Vagina (tissue), 2 donors: ENCODE measurements at regions not wholly inside any gene's neighbourhood (a gene's known extent, or its start where the extent isn't known, plus 50 kb on each side); places are given as distances from the start of the nearest gene placed in this dataset.

Source experiments
- CTCF ChIP-seq, 3 experiments: fragments of 450-650 bp in 2 of 3; fragments of 200-600 bp in 1 of 3; sonication (generic) in 1 of 3; IDR thresholded peaks; one replicate each; pipeline ENCODE4 v1.5.1; 2017 to 2019; ENCODE audit warnings: antibody characterized with exemption in 3 of 3, mild to moderate bottlenecking in 2 of 3, moderate library complexity in 2 of 3
- POLR2A ChIP-seq, 2 donors: fragments of 450-650 bp; IDR thresholded peaks; one replicate each; pipeline ENCODE4 v1.6.1; 2017; ENCODE audit warnings: antibody characterized with exemption in 2 of 2, mild to moderate bottlenecking in 2 of 2, moderate library complexity in 2 of 2

GRCh38 chr5:74506119-74506518 lies 134.4 kb downstream of the ENC1 start:
- TF ChIP-seq CTCF (IDR thresholded peaks at IDR 0.05): no peak
- no peak for TF ChIP-seq POLR2A (IDR thresholded peaks at IDR 0.05)
